GM10266 (cell line): ENCODE measurements at regions not wholly inside any gene's neighbourhood (a gene's known extent, or its start where the extent isn't known, plus 50 kb on each side); places are given as distances from the start of the nearest gene placed in this dataset.

Experiments used
- DNase-seq: peaks from one replicate; pipeline ENCODE4 v3.0.0; 2012; ENCODE audit errors: extremely low spot score
- CTCF ChIP-seq: IDR thresholded peaks from 2 replicates; pipeline ENCODE4 v1.5.1; 2012; ENCODE audit warnings: mild to moderate bottlenecking, low read depth; ENCODE audit not compliant: control insufficient read depth, insufficient read depth; ENCODE audit errors: missing control alignments

DNA sequence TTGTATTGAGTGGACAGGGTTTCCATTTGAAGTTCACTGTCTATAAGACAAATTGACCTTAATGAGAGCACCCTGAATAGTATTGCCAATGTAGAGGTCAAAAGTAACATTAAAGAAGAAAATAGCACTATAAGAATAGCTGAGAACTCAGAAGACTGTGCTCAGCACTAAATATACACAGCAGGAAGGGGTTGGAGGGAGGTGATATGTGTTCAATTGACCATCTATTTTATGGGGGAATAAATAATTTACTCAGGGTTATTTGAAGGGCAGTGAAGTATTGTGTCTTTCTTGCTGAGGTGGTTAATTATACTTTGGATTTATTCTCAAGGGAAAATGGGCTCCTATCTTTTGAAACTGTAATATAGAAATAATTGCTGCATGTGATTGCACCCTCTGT, 1380.5 kb upstream of the SPRY2 start:
- TF ChIP-seq CTCF: no peak
- DNase-seq: no peak

- DNase-seq: no peak
- TF ChIP-seq CTCF: no peak
Measured at GRCh38 chr13:81714513-81714912, 1373.6 kb upstream of the SPRY2 start.

- no peak for TF ChIP-seq CTCF
- no peak for DNase-seq
Measured at GRCh38 chr13:81713201-81713600, 1372.3 kb upstream of the SPRY2 start.

- TF ChIP-seq CTCF: no peak
- no peak for DNase-seq
Measured at GRCh38 chr13:81697826-81698225, 1356.9 kb upstream of the SPRY2 start.

DNA sequence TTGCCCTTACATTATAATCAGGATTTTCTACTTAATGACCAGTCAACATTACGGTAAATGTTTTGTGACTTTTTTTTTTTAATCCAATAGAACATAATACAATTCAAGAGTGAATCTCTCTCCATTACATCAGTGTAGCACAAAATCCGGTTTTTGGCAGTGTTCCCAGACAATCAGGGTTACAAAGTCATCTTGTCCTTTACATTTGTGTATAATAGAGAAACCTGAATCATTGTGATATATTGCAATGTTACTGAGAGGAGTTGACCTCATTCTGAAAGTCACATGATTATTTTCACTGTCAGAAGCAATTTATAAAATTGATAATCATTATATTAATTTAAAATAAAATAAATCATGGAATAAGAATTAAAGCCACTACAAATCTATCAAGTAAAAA, 1346.0 kb upstream of the SPRY2 start:
- DNase-seq: no peak
- TF ChIP-seq CTCF: no peak

- DNase-seq: no peak
- no peak for TF ChIP-seq CTCF
Measured at GRCh38 chr13:81683521-81683920, 1342.6 kb upstream of the SPRY2 start.

GRCh38 chr13:81682081-81682630, 1341.2 kb upstream of the SPRY2 start:
- DNase-seq: no peak

More at GRCh38 chr13:81682081-81682630, 1341.2 kb upstream of the SPRY2 start:
- no peak for TF ChIP-seq CTCF
